Activated T-helper 9 cell treated with anti-CD3 and anti-CD28 coated beads, Interleukin-2, amount 50 U/mL, for 16 hours (primary cell): ENCODE measurements at regions not wholly inside any gene's neighbourhood (a gene's known extent, or its start where the extent isn't known, plus 50 kb on each side); places are given as distances from the start of the nearest gene placed in this dataset.

Experiments used
- DNase-seq: peaks from one replicate; pipeline ENCODE4 v3.0.0-alpha.2; 2020; ENCODE audit warnings: low read depth

DNA sequence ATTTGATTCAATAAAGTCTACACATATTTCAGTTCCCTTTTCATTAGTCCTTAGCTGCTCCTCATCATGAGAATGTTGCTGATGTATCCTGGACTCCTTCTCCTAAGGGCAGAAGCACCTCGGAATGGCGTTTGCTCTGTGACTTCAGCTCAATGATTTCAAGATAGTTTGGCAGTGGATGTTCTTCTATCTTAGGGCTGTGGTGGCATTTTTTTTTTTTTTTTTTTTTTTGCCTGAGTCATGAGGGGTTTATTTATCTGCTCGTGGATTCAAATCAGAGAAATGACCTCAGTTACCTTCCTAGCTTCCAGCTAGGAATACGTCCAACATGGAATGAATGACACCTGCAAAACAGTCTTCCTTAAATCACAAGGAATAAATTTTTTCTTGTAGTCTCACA is 220.0 kb upstream of the ZBED5 start:
- no peak for DNase-seq

DNA sequence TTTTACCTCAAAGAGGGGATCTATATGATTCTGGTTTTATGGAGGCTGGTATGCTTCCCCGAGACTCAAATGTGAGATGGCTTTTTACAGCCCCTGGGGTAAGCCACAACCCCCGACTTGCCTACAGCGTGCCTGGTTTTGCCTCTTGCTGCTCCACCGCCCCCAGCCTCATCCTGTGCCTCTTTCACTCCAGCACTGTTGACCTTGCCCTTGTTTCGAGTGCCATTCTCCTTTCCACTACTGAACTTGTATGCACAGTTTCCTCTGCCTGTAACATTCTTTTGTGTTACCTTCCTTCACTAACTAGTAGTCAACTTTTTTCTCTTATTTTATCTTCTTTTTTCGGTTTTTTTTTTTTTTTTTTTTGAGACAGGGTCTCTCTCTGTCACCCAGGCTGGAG is 219.0 kb upstream of the ZBED5 start:
- no peak for DNase-seq

GRCh38 chr11:11076276-11076675 is 218.4 kb upstream of the ZBED5 start:
- DNase-seq = no peak

DNA sequence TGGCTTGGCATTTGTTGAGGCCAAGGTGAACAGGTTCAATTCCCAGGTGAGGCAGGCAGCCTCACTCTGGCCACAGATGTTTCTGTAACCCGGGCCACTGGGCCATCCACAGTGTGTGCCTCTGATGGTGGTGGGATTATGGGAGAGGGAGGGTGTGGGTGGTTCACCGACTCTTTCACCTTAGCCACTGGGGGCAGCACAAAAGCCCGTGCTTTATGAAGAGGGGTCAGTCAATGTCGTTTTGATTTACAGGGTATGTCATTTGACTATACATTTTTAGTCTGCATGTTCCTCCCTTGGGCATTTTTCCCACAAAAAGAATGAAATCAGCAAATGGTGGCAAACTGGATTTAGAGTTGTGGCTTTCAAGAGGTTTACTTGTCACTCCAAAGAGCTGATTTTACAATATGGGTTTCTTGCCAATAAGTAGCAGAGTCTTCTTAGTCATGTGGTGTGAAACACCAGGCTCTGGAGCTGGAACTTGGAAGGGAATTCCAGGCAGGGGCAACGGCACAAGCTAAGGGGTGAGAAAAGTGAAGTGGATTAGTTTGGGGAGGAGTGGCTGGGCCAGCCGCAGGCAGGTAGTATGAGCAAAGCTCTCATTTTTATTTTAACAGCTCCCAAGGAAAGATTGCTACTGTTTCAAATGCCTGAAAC is 217.8 kb upstream of the ZBED5 start:
- no peak for DNase-seq

DNA sequence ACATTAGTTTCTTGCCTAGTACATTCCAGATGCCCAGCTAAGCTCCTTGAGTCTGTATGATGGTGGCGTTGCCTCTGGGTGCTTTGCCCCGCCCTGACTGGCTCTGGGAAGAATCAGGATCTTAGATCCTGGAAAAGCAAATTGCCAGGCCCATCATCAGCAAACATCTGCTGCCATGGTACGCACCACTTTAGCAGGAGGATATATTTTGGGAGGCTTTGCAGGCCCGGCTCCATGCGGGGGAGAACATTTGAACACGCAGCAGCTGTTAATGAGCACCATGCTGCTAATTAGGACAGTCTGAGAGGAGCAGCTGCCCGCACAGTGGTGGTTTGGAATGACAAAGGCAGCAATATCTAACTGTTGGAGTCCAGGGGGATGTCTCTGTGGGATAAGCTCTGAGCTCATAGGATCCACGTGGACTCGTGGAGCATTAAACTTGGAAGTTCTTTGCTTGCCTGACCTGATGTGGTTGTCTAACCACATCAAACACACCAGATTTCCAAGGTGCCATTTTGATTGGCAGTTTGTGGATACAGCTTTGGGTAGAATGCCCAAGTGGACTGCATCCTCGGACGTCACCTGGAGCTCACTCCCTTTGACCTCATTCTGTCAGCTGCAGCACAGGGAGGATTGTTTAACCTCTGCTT is 217.0 kb upstream of the ZBED5 start:
- DNase-seq = no peak

GRCh38 chr11:11073996-11074395 is 216.1 kb upstream of the ZBED5 start:
- no peak for DNase-seq

GRCh38 chr11:11072067-11072466 is 214.2 kb upstream of the ZBED5 start:
- DNase-seq = no peak

GRCh38 chr11:11071486-11071885 is 213.6 kb upstream of the ZBED5 start:
- no peak for DNase-seq

- no peak for DNase-seq
Observed at GRCh38 chr11:11070976-11071375, 213.1 kb upstream of the ZBED5 start.

DNA sequence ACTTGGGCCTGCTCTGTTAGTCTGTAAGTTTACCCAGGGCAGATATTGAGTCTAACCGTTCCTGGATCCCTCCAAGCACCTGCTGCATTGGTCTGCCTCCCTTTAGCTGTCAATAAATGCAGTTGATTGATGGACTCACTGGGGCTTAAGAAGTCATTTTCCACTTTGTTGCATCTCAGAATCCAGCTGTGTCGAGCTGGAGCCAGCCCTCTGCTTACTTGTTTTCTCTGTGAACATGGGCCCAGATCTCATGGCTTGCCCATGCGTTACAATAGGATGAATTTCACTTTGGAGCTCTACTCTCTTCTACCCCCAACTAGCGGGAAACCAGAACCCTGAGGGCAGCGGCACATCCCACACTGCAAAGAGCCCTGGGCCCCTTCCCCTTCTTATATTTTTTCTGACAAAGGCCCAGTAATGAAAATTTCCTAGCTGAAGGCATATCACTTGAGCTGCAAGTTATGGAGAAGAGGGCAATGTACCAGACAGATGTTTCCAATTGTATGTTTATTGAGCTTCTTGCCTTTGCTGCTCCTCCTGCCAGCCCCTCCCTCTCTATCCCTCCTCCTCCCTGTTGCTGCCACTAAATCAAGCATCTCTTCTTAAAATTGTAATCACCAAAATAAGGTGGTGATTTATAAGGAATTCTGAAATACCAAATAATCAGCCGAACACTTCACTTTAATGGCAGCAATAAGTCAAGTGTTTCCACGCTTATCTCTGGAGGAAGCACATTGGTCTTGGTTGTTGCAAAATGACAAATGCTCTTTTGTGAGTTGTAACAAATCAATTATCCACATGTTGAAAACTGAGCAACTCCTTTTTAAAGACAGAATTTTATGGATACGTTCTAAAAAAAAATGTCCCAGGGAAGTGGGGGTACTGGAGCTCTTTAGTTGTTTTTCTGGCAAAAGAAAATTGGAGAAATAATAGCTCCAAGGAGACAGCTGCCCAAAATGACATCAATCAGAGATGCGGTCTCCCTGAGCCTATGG is 212.3 kb upstream of the ZBED5 start:
- DNase-seq = no peak

DNA sequence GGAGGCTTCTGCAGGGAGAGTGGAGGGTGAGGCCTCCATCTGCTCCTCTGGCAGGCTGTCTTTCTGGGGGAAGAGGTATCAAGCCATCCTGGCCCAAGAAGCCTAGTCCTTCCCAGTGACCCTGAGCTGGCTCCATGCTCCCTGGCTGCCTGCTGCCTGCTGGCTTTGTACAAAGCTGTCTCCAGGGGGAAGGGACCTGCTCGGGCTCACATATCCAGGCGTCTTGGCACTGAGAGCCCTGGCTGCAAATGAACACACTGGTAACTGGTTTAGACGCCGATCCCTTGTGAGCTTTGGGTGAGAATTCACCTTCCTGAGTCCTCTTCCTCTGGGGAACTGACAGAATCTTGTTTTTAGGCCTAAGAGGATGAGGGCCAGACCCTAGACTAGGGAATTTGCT is 210.3 kb upstream of the ZBED5 start:
- DNase-seq = no peak

GRCh38 chr11:11065396-11065795 is 207.5 kb upstream of the ZBED5 start:
- DNase-seq = no peak

- DNase-seq = no peak
Observed at GRCh38 chr11:11057472-11057854, 199.6 kb upstream of the ZBED5 start.

DNA sequence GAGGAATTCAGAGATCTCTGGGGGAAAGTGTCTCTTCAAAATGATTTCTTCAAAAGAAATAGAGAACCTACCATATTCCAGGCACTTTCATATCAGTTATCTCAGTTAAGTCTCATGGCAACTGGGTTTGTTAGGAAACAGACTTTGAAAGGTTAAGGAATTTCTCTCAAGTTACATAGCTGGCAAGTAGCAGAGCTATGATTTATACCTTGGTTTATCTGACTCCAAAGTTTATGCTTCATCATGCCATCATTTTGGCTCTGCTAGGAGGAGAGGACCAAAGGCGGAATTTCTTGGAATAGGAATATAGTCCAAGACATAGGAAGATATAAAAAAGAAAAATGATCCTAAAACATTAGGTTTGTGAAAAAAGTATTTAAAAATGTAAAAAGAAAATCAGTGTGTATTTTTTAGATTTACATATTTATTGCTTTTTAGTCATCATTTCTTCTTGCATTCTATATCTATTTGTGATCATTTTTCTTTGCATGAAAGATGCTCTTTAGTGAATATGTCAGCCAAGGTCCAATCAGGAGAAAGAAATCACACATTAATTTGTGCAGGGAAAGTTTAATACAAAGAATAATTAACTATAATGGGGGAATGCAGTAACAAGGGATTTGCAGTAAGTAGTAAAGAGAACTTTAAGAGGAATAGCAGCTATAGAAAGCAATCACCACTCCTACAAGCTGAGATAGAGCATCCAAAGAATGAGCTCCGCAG is 199.1 kb upstream of the ZBED5 start:
- no peak for DNase-seq

GRCh38 chr11:11056316-11056715 is 198.5 kb upstream of the ZBED5 start:
- DNase-seq = no peak

GRCh38 chr11:11047851-11048610 is 190.2 kb upstream of the ZBED5 start:
- DNase-seq = no peak

- no peak for DNase-seq
Observed at GRCh38 chr11:11046781-11047180, 188.9 kb upstream of the ZBED5 start.

DNA sequence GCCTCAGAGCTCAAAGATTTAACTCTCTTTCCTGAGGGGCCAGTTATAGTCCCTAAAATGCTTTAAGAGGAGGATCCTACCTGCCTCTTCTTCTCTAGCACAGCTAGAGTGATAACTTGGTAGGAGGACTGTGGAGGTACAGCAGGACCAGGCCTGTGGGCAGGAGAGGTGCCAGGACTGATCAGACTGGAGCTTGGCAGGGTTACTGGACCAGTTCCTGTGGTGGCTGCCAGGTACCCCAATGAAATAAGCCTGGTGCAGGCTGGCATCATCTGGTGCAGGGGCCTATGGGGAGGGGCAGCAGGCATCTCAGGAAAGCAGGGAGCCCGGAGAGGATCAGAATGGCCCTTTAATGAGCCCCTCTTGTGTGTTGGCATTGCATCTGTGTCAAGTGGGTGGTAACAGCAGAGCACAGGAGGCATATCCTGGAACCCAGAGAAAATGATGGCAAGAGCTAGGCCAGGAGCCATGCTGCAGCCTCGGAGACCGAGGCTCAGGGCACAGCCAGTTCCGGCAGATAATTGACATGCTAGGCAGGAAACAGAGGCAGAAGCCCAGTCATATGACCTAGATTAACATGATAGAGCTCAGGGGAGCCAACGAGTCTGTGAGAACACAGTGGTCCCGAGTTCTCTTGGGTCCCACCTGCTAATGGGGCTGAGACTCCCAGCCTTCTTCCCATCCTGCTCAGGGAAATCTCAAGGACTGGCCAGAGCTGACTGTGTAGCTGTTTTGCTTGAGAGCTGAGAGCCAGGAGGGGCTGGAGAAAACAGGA is 187.5 kb upstream of the ZBED5 start:
- no peak for DNase-seq

DNA sequence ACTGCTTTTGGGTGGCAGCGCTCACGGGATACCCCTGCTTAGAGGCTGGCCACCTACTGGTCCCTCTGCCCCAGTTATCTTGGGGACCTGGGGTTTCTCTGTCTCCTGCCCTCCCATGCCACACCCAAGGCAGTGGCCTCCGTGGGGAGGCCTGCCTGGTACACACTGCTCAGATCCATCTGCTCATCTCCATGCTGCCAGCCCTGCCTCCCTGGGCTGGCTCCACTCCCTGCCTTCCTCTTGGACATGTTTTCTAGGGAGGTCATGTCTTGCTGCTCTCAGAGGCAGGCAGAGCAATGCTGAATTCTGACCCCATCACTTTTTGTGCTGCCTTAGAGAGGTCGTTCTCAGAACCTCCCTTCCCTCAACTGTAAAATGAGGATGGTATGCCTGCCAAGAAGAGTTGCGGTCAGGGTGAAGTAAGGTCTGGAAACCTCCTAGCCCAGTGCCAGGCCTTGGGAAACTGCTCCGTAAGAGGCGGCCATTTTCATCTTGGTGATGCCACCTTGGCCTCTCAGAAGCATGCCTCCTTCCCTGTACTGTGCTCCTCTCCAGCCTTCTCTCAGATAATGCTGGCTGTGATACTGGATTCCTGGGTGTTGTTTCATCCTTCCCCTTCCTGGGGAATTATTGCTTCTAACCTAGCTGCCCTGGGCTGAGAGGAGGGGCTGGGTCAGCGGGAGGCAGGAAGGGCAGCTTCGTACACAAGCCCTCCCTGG is 186.4 kb upstream of the ZBED5 start:
- DNase-seq = no peak

DNA sequence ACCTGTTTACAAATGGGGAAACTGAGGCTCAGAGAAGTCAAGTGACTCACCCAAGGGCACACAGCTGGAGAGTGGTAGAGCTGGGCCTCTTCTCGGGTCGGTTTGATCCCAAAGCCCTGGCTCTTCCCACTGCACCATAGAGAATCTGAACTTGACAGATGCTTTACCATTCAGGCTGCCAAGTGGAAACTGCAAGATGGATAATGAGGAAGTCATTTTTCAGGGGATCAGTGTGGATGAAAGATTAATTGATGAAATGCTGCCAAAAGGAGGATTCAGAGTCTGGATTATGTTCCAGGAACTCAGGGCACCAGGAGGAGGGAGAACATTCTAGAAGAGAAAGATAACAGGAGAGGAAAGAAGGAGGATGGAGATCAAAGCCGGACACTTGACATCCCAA is 185.9 kb upstream of the ZBED5 start:
- DNase-seq = no peak
